Esophagus muscularis mucosa (tissue), 4 donors: ENCODE measurements at regions not wholly inside any gene's neighbourhood (a gene's known extent, or its start where the extent isn't known, plus 50 kb on each side); places are given as distances from the start of the nearest gene placed in this dataset.

Experiments
- EP300 ChIP-seq: sonication (generic); formaldehyde crosslinking; IDR thresholded peaks from one replicate; pipeline ENCODE4 v1.6.1; 2017; ENCODE audit warnings: antibody characterized with exemption
- POLR2A ChIP-seq: fragments of 450-650 bp; IDR thresholded peaks from one replicate; pipeline ENCODE4 v1.6.1; 2017; ENCODE audit warnings: antibody characterized with exemption, moderate library complexity, mild to moderate bottlenecking, low read depth
- POLR2AphosphoS5 ChIP-seq, 2 donors: sonication (generic); formaldehyde crosslinking; IDR thresholded peaks; one replicate each; pipeline ENCODE4 v1.6.1; 2017; ENCODE audit warnings: antibody characterized with exemption in 2 of 2
- TF ChIP-seq, protein P1 (sequence below), 3 experiments: fragments of 200-600 bp in 2 of 3; fragments of 450-650 bp in 1 of 3; sonication (generic) in 2 of 3; IDR thresholded peaks; one replicate each; pipeline ENCODE4 v1.5.1; 2017 to 2019; ENCODE audit warnings: antibody characterized with exemption in 3 of 3, mild to moderate bottlenecking in 2 of 3, moderate library complexity in 1 of 3

DNA sequence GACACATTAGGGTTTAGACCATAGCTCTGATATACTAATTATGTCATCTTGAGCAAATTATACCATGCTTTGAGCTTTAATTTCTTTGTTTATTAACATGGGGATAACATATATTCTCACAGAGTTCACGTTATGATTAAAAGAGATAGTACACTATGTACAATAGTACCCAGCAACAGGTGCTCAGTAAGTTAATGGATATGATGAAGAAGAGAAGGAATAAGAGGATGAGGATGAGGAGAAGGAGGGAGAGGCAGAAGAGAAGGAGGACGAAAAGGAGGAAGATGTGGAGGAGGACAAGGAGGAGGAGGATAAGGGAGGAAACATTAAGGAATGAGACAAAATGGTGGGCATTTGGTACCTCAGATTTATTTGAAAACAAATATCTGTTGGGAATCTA is 260.4 kb downstream of the SH2D1A start:
- TF ChIP-seq, protein P1, sequence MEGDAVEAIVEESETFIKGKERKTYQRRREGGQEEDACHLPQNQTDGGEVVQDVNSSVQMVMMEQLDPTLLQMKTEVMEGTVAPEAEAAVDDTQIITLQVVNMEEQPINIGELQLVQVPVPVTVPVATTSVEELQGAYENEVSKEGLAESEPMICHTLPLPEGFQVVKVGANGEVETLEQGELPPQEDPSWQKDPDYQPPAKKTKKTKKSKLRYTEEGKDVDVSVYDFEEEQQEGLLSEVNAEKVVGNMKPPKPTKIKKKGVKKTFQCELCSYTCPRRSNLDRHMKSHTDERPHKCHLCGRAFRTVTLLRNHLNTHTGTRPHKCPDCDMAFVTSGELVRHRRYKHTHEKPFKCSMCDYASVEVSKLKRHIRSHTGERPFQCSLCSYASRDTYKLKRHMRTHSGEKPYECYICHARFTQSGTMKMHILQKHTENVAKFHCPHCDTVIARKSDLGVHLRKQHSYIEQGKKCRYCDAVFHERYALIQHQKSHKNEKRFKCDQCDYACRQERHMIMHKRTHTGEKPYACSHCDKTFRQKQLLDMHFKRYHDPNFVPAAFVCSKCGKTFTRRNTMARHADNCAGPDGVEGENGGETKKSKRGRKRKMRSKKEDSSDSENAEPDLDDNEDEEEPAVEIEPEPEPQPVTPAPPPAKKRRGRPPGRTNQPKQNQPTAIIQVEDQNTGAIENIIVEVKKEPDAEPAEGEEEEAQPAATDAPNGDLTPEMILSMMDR (IDR thresholded peaks at IDR 0.05) = no peak
- no peak for TF ChIP-seq POLR2A
- TF ChIP-seq EP300 = no peak
- TF ChIP-seq POLR2AphosphoS5 (IDR thresholded peaks at IDR 0.05) = no peak
